Activated CD8-positive, alpha-beta memory T cell treated with anti-CD3 and anti-CD28 coated beads, Interleukin-2, amount 50 U/mL, for 24 hours (primary cell): ENCODE measurements at regions not wholly inside any gene's neighbourhood (a gene's known extent, or its start where the extent isn't known, plus 50 kb on each side); places are given as distances from the start of the nearest gene placed in this dataset.
"Not testable (repeated sequence)": the region's sequence is repeated elsewhere in the genome, so short reads cannot be mapped to it uniquely, and the experiment has no call there.

Source experiments
- DNase-seq: peaks from one replicate; pipeline ENCODE4 v3.0.0-alpha.2; 2020; ENCODE audit errors: extremely low read depth

GRCh38 chr13:44887515-44887914, 101.8 kb downstream of the NUFIP1 start:
- no peak for DNase-seq

- no peak for DNase-seq
Measured at GRCh38 chr13:44884076-44884729, 105.1 kb downstream of the NUFIP1 start.

- DNase-seq, result no peak
Measured at GRCh38 chr13:44879452-44880058, 109.7 kb downstream of the NUFIP1 start.

- DNase-seq, result no peak
Measured at GRCh38 chr13:44876782-44877324, 112.4 kb downstream of the NUFIP1 start.

GRCh38 chr13:44874886-44875630, 114.2 kb downstream of the NUFIP1 start:
- DNase-seq, result no peak

- DNase-seq, result no peak
Measured at GRCh38 chr13:44874176-44874575, 115.1 kb downstream of the NUFIP1 start.

GRCh38 chr13:44873461-44873860, 115.8 kb downstream of the NUFIP1 start:
- DNase-seq, result no peak

- no peak for DNase-seq
Measured at GRCh38 chr13:44872751-44873150, 116.5 kb downstream of the NUFIP1 start.

GRCh38 chr13:44870456-44870929, 118.8 kb downstream of the NUFIP1 start:
- DNase-seq, result no peak

- no peak for DNase-seq
Measured at GRCh38 chr13:44869167-44869566, 120.1 kb downstream of the NUFIP1 start.

GRCh38 chr13:44868397-44868796, 120.9 kb downstream of the NUFIP1 start:
- no peak for DNase-seq

- DNase-seq, result no peak
Measured at GRCh38 chr13:44867825-44868224, 121.4 kb downstream of the NUFIP1 start.

- DNase-seq, result no peak
Measured at GRCh38 chr13:44866411-44866911, 122.8 kb downstream of the NUFIP1 start.

GRCh38 chr13:44865722-44866410, 123.4 kb downstream of the NUFIP1 start:
- no peak for DNase-seq

GRCh38 chr13:44863641-44864040, 125.6 kb downstream of the NUFIP1 start:
- not testable (repeated sequence) for DNase-seq

GRCh38 chr13:44860454-44860853, 128.8 kb downstream of the NUFIP1 start:
- DNase-seq, result no peak

- DNase-seq, result no peak
Measured at GRCh38 chr13:44857736-44858135, 131.5 kb downstream of the NUFIP1 start.

GRCh38 chr13:44857061-44857460, 132.2 kb downstream of the NUFIP1 start:
- DNase-seq, result no peak

- DNase-seq, result no peak
Measured at GRCh38 chr13:44855860-44856259, 133.4 kb downstream of the NUFIP1 start.

- DNase-seq, result no peak
Measured at GRCh38 chr13:44854313-44855060, 134.8 kb downstream of the NUFIP1 start.

GRCh38 chr13:44853641-44854040, 135.6 kb downstream of the NUFIP1 start:
- no peak for DNase-seq
